GM12872 (cell line): ENCODE measurements at regions not wholly inside any gene's neighbourhood (a gene's known extent, or its start where the extent isn't known, plus 50 kb on each side); places are given as distances from the start of the nearest gene placed in this dataset.

Experiments used
- TF ChIP-seq, protein P1 (sequence below): IDR thresholded peaks from 3 replicates; pipeline ENCODE4 v1.5.1; 2011; ENCODE audit warnings: low read depth, mild to moderate bottlenecking, low read length, moderate library complexity; ENCODE audit not compliant: insufficient read depth

DNA sequence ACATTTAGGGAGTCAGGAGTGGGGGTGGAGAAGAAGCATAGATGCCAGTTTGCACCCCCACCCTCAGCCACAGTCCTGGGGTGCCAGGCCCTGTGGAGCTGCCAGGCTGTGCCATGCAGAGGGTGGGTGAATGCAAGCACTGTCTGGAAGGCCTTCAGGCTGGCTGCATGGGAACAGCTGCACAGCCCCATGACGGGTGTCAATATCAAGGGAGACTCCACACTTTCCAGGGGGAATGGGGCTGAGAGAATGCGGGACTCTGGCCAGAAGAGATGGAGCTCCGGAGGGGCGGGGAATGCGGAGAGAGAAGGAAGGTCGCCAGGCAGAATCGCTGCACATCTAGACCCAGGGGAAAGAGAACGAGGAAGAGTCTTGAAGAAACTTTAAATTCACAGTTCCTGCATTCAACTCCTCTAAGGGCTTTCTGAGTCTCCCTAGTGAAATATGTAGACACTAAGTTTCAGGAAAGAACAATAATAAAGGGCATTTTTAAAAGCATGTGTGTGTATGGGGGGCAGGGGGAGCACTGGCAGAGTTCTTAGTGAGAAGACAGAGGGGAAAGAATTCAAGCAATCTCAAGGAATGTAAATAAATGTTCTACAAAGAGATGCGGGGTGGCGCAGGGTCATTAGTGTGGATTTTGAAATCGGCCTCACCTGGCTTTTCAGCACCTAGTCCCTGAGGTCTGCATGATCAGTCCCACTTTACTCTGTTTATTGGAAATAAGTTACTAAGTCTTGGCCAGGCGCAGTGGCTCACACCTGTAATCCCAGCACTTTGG, 59.1 kb downstream of the BOD1 start:
- TF ChIP-seq, protein P1, sequence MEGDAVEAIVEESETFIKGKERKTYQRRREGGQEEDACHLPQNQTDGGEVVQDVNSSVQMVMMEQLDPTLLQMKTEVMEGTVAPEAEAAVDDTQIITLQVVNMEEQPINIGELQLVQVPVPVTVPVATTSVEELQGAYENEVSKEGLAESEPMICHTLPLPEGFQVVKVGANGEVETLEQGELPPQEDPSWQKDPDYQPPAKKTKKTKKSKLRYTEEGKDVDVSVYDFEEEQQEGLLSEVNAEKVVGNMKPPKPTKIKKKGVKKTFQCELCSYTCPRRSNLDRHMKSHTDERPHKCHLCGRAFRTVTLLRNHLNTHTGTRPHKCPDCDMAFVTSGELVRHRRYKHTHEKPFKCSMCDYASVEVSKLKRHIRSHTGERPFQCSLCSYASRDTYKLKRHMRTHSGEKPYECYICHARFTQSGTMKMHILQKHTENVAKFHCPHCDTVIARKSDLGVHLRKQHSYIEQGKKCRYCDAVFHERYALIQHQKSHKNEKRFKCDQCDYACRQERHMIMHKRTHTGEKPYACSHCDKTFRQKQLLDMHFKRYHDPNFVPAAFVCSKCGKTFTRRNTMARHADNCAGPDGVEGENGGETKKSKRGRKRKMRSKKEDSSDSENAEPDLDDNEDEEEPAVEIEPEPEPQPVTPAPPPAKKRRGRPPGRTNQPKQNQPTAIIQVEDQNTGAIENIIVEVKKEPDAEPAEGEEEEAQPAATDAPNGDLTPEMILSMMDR: no peak

DNA sequence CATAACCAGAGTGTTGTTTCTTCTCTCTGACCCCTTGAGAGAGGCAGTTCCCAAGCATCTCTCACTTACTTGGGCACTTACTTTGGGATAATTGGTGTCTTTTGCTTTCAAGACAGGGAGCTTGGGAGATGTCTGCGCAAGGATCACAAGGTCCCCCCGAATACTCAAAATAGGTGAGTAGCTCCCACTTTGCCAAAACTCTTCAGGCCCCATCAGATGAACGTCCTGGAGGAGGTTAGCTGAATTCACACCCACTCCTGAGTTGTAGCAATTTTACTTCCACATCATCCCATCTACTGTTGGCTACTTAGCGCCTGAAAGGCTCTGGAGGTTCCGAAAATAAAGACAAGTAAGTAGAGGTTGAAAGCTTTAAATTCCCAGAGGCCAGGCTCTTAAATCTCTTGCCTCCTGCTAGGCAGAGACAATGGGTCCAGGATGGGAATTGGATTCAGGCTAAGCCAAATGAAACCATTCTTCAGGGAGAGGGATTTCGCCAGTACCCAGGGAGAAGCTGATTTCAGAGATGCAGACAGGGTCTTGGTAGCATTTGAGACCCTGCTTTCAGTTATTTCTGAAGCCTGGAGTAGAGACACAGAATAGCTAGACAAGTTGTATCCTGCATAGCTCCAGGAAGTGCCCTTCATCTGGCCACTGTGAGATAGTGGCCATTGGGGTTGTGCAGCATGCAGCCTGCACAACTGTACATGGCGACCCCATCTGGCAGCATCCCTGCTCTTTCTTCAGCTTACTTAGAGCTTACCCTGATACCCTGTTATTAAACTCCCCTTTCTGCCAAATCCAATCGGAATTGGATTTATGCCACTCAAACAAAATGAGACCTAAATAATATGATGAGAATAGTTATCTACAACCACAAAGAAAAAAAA, 60.1 kb downstream of the BOD1 start:
- TF ChIP-seq, protein P1: no peak

DNA sequence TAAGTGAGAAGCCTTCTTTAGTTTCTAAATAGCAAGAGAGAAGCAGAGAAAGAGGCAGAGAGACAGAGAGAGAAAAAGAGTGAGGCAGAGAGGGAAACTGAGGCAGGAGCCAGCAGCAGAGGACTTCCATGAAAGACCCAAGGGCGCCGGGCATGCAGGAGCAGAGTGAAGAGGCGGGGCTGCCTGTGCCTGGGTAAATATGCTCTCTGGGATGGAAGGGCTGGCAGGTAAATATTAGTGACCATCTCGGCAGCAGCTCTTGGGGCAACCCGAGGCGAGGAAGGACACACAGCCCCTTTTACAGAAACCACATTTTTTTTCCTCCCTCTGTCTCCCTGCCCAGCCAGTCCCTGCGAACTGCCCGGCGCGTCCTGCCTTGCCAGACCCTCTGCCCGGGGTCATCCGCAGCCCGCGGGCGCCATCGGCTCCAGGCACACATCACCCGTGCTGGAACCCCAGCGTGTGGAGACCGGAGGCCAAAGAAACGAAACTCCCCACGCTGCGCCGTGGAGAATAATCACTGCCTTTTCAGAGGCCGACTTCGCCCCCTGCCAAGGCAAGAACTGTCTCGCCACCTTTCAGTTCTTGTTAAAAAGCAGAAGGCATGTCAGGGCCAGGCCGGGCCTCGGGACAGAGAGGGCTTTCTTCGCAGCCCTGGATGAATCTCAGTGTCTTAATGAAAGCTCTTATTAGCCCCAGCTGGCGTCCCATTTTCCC, 61.3 kb downstream of the BOD1 start:
- TF ChIP-seq, protein P1: no peak

DNA sequence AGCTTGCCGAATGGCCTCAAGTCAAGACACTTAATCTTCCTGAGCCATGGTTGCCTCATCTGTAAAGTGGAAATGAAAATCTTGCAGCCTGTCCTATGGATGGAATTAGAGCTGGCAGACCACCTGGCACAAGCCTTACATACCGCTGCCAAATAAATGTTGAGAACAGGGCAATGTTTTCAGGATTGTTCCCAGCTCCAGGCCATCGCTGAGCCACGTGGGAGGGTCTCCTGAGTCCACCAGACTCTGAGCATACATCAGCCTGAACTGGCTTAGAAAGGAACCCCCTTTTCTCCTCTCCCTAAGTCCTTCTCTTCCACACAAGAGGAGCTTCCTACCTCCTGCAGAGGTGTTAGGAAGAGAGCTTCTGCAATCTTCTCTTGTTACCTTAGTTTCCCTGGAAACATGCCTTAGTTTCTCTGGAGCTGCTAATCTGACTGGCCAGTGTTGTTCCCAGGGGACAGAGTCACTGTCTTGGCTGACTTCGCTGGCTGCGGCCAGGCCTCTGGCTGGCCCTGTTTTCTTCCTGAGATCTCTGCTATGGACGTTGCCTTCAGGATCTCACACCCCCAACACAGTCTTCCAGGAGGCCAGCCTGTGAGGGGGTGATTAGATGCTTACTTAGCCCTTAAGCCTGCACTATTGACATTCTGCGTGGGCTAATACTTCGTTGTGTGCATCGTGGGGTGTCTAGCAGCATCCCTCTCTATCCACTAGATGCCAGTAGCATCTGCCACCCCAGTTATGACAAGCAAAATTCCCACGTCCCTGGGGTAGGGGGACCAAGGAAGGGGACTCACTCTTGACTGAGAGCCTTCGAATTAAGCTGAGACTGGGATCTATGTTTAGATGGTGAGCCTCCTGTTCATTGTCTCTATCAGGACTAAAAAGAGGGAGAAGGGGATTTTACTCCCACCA, 62.2 kb downstream of the BOD1 start:
- TF ChIP-seq, protein P1: 0 out of 3 replicates have a peak, but pooled peaks have one; percentile 11

DNA sequence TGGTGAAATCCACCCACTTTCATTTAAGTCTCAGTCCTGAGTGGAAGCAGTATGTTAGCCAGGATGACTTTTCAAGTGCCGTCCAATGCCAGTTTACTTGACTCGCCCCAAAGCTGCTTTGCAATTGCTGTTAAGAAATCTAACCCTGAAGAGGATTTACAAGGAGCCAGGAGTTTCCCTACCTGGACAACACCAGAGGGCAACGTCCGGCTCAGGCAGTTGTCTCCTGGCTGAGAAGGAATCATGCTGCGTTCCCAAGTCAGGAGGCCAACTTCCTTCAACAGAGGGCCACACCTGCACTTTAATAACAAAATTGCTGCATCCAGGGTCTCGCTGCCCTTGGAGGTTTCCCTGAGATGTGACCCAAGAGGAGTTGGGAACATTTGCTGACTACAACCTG, 65.8 kb downstream of the BOD1 start:
- TF ChIP-seq, protein P1: no peak

DNA sequence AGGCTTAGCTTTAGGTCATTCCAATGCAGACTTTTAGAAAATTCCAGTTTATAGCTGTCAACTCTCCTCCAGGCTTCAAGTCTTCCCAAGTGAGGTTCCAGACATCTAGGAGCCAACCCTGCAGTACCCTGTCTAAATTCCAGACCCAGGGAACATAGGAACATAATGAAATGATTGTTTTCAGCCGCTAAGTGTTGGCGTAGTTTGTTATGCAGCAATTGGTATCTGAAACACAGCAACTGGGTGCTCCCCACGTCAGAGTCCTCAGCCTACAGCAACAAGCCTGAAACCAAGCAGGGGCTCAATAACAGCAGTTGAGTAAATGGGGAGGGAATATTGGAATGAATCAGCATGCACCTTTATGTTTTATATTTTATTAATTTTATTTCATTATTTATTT, 66.8 kb downstream of the BOD1 start:
- TF ChIP-seq, protein P1: no peak
